ENCODE measurements at regions not wholly inside any gene's neighbourhood (a gene's known extent, or its start where the extent isn't known, plus 50 kb on each side); places are given as distances from the start of the nearest gene placed in this dataset.

GRCh38 chr6:34610819-34611477 lies 54.8 kb upstream of the SPDEF start (continued):
- TF ChIP-seq ZNF444 (CRISPR knock-in tag; IDR thresholded peaks at IDR 0.05) (peak; percentile 76), LCOR (CRISPR knock-in tag; IDR thresholded peaks at IDR 0.05) (peak; percentile 79; the same call in 1 of the 2 replicates), RCOR1 (IDR thresholded peaks at IDR 0.05; ENCODE audit: borderline replicate concordance in 1 of 2, low read depth in 2 of 2, low read length in 2 of 2) (peak in 1 of 2 experiments; percentile 91; a peak in 2 of 4 replicates), ATF1 (CRISPR knock-in tag; IDR thresholded peaks at IDR 0.05) (no peak), ATF1 (tag; IDR thresholded peaks at IDR 0.05) (peak; percentile 17; the same call in 1 of the 2 replicates), CBX3 (IDR thresholded peaks at IDR 0.05; ENCODE audit: borderline replicate concordance in 1 of 2, low read length in 2 of 2) (0 out of 3 replicates have a peak, but pooled peaks of 1 of the 2 experiments have one; percentile 33), KLF13 (tag; IDR thresholded peaks at IDR 0.05; ENCODE audit: borderline replicate concordance, low read depth) (no peak), ARID1B (IDR thresholded peaks at IDR 0.05) (peak; percentile 79), TCF3 (CRISPR knock-in tag; IDR thresholded peaks at IDR 0.05) (0 out of 2 replicates have a peak, but pooled peaks have one; percentile 8), TAF1 (IDR thresholded peaks at IDR 0.05; ENCODE audit: control insufficient read depth, extremely low read depth, insufficient read depth, low read length, severe bottlenecking) (no peak), MAFG (tag; conservative IDR thresholded peaks at IDR 0.05) (peak; percentile 44; the same call in 1 of the 2 replicates), RFX7 (CRISPR knock-in tag; IDR thresholded peaks at IDR 0.05) (no peak), FOS (IDR thresholded peaks at IDR 0.05; ENCODE audit: extremely low read depth, insufficient read length) (peak; percentile 55), YBX1 (IDR thresholded peaks at IDR 0.05) (no peak), HMBOX1 (IDR thresholded peaks at IDR 0.05) (no peak; the same call in 1 of the 2 replicates), HDAC2 (IDR thresholded peaks at IDR 0.05) (peak; percentile 20; the same call in 1 of the 2 replicates), AFF1 (IDR thresholded peaks at IDR 0.05; ENCODE audit: low read depth in 1 of 2, partially characterized antibody in 2 of 2) (peak in 1 of 2 experiments; percentile 95), CBFA2T3 (IDR thresholded peaks at IDR 0.05) (peak; percentile 22; the same call in 1 of the 2 replicates)
